Spleen (tissue), 7 donors: ENCODE measurements at regions not wholly inside any gene's neighbourhood (a gene's known extent, or its start where the extent isn't known, plus 50 kb on each side); places are given as distances from the start of the nearest gene placed in this dataset.

Experiments
- CTCF ChIP-seq, 11 experiments: fragments of 200-600 bp in 7 of 11; fragments of 450-650 bp in 4 of 11; sonication (generic) in 4 of 11; IDR thresholded peaks in 8 of 11; conservative IDR thresholded peaks in 3 of 11; 1 replicate in 7 of 11; 2 replicates in 4 of 11; pipeline versions ENCODE4 v1.4.0 to v1.8.0; 2016 to 2021; ENCODE audit warnings: antibody characterized with exemption in 11 of 11, inconsistent platforms in 4 of 11, mild to moderate bottlenecking in 1 of 11
- POLR2A ChIP-seq, 3 donors: fragments of 450-650 bp; IDR thresholded peaks; one replicate each; pipeline ENCODE4 v1.5.1; 2017; ENCODE audit warnings: antibody characterized with exemption in 3 of 3, mild to moderate bottlenecking in 1 of 3
- POLR2AphosphoS5 ChIP-seq, 3 donors: sonication (generic); formaldehyde crosslinking; IDR thresholded peaks; one replicate each; pipeline ENCODE4 v1.5.1; 2017; ENCODE audit warnings: antibody characterized with exemption in 3 of 3
- donor health status: DM: no; HTN: no; CAD: no; lungs with moderate emphysema.
- donor health status: DM: no; HTN: no; CAD: no.
- donor health status: DM: no; HTN: no; CAD: no.

GRCh38 chr7:115178835-115179234, 256.9 kb downstream of the MDFIC start:
- no peak for TF ChIP-seq CTCF (IDR thresholded peaks at IDR 0.05 in 8 of 11, conservative IDR thresholded peaks at IDR 0.05 in 3 of 11)
- TF ChIP-seq POLR2AphosphoS5 (IDR thresholded peaks at IDR 0.05): no peak
- TF ChIP-seq POLR2A (IDR thresholded peaks at IDR 0.05): no peak
